OCI-LY3 (cell line): ENCODE measurements at regions not wholly inside any gene's neighbourhood (a gene's known extent, or its start where the extent isn't known, plus 50 kb on each side); places are given as distances from the start of the nearest gene placed in this dataset.

Experiments used
- H2AFZ ChIP-seq: fragments of 200-600, 300-600 bp; shearing (Covaris generic); 2 replicates; pipeline ENCODE4 v1.6.0; 2014; ENCODE audit warnings: antibody characterized with exemption, low read depth, low read length
- H3K27ac ChIP-seq: fragments of 200-600, 300-600 bp; sonication (generic); 2 replicates; pipeline ENCODE4 v1.5.1; 2014; ENCODE audit warnings: mild to moderate bottlenecking, low read length, moderate library complexity, mixed read lengths
- H3K27me3 ChIP-seq: fragments of 200-600, 300-600 bp; sonication (generic); 2 replicates; pipeline ENCODE4 v1.6.1; 2014; ENCODE audit warnings: low read depth, low read length, mixed read lengths
- H3K36me3 ChIP-seq: fragments of 200-600, 300-600 bp; sonication (generic); replicated peaks from 2 replicates; pipeline ENCODE3; 2014; ENCODE audit warnings: low read depth, low read length, mixed read lengths
- H3K4me1 ChIP-seq: fragments of 300-600, 200-600 bp; sonication (generic); 2 replicates; pipeline ENCODE4 v1.6.1; 2014; ENCODE audit warnings: low read length, mixed read lengths
- H3K4me2 ChIP-seq: fragments of 200-600, 300-600 bp; sonication (generic); 2 replicates; pipeline ENCODE4 v1.6.1; 2014; ENCODE audit warnings: low read length, mixed read lengths
- H3K4me3 ChIP-seq: fragments of 300-600, 200-600 bp; sonication (generic); 2 replicates; pipeline ENCODE4 v1.5.1; 2014; ENCODE audit warnings: antibody characterized with exemption, mild to moderate bottlenecking, low read length, moderate library complexity
- H3K79me2 ChIP-seq: fragments of 300-600, 200-600 bp; shearing (Covaris generic); 2 replicates; pipeline ENCODE4 v1.6.1; 2014; ENCODE audit warnings: mild to moderate bottlenecking, low read length, mixed read lengths
- H3K9ac ChIP-seq: fragments of 300-600, 200-600 bp; shearing (Covaris generic); 2 replicates; pipeline ENCODE4 v1.6.0; 2014; ENCODE audit warnings: mild to moderate bottlenecking, low read length, moderate library complexity
- H3K9me3 ChIP-seq: fragments of 200-600, 300-600 bp; shearing (Covaris generic); 2 replicates; pipeline ENCODE4 v1.6.1; 2014; ENCODE audit warnings: low read length, mixed read lengths; ENCODE audit not compliant: insufficient read depth
- H4K20me1 ChIP-seq: fragments of 200-600, 300-600 bp; sonication (generic); 2 replicates; pipeline ENCODE4 v1.6.1; 2016; ENCODE audit warnings: low read length, mixed read lengths; ENCODE audit not compliant: insufficient read depth
- EZH2phosphoT487 ChIP-seq: fragments of 200-600 bp; shearing (Covaris generic); IDR thresholded peaks from 2 replicates; pipeline ENCODE4 v1.6.1; 2018; ENCODE audit warnings: antibody characterized with exemption, mixed run types, low read depth
- TF ChIP-seq, protein P1 (sequence below): fragments of 200-600, 300-600 bp; sonication (generic); IDR thresholded peaks from 2 replicates; pipeline ENCODE4 v1.5.1; 2014; ENCODE audit warnings: antibody characterized with exemption, low read length, low read depth

DNA sequence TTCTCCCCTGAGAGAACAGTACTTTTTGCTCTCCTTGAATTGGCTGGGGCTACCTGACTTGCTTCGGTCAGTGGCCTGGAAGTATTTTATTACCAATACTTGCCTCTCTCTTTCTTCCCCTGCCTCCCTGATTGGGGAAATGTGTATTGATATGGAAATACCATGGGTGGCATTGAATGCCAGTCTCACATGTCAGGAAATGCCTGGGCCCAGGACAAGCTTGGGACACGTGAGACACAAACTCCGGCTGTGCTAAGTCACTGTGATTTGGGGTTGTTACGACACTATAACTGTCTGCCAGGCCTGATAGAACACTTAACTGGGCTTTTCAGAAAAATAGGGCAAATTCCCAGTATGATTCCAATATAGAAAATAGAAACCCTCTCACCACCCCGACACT lies 238.3 kb downstream of the GADD45G start:
- Histone ChIP-seq H2AFZ (no peak overlapping the region), H3K79me2 (no peaks in the 10 kb centered on the region), H3K4me2 (no peak overlapping the region), H3K9me3 (no peaks in the 10 kb centered on the region), H3K27me3 (no peaks in the 10 kb centered on the region), H3K9ac (no peak overlapping the region), H3K4me3 (no peak overlapping the region), H3K27ac (no peak overlapping the region), H3K4me1 (peaks cover 16% of the 10 kb centered on the region), H4K20me1 (no peaks in the 10 kb centered on the region), H3K36me3 (no peaks in the 10 kb centered on the region)
- TF ChIP-seq, protein P1, sequence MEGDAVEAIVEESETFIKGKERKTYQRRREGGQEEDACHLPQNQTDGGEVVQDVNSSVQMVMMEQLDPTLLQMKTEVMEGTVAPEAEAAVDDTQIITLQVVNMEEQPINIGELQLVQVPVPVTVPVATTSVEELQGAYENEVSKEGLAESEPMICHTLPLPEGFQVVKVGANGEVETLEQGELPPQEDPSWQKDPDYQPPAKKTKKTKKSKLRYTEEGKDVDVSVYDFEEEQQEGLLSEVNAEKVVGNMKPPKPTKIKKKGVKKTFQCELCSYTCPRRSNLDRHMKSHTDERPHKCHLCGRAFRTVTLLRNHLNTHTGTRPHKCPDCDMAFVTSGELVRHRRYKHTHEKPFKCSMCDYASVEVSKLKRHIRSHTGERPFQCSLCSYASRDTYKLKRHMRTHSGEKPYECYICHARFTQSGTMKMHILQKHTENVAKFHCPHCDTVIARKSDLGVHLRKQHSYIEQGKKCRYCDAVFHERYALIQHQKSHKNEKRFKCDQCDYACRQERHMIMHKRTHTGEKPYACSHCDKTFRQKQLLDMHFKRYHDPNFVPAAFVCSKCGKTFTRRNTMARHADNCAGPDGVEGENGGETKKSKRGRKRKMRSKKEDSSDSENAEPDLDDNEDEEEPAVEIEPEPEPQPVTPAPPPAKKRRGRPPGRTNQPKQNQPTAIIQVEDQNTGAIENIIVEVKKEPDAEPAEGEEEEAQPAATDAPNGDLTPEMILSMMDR = no peak
- no peak for TF ChIP-seq EZH2phosphoT487

DNA sequence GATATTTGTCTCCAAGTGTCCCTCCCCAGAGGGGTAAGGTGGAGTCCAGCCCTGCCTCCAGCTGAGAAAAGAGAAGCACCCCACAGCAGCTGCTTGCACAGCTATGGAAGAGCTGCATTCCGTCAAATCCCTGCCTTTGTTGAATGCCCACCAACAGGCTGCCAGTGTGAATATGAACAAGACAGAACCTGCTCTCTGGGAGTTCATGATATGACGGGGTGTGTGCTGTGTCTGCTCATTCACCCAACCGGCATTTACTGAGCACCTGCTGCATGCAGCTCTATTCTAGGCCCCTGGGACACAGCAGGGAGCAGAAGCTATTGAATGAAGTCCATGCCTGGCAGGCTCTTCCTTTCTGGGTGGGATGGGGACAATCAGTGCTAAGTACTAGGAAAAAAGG lies 238.8 kb downstream of the GADD45G start:
- Histone ChIP-seq H2AFZ (no peak overlapping the region), H3K4me2 (no peak overlapping the region), H3K4me1 (peaks cover 11% of the 10 kb centered on the region), H3K9ac (no peak overlapping the region), H3K4me3 (no peak overlapping the region), H3K79me2 (no peaks in the 10 kb centered on the region), H3K9me3 (no peaks in the 10 kb centered on the region), H3K27me3 (no peaks in the 10 kb centered on the region), H3K27ac (no peak overlapping the region), H4K20me1 (no peaks in the 10 kb centered on the region), H3K36me3 (no peaks in the 10 kb centered on the region)
- no peak for TF ChIP-seq EZH2phosphoT487
- TF ChIP-seq, protein P1 = no peak

DNA sequence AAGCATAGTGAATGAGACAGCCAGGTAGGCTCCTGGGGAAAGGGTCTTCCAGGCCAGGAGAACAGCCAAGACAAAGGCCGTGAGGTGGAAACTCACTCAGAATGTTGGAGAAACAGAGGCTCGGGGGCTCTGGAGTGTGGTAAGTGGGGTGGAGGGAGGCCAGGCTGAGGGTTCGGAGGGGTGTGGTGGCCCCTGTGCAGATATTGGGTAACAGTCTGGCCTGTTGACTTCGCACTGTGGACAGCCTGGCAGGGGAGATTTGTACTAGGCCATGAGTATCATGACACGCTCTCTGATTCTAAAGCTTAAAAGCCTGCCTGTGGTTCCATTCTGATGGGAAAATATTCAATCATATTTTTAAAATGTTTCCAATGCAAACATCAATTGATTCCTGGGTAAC lies 239.3 kb downstream of the GADD45G start:
- Histone ChIP-seq H3K4me2 (no peak overlapping the region), H3K27ac (no peak overlapping the region), H2AFZ (no peak overlapping the region), H3K79me2 (no peaks in the 10 kb centered on the region), H3K36me3 (no peaks in the 10 kb centered on the region), H3K4me3 (no peak overlapping the region), H3K27me3 (no peaks in the 10 kb centered on the region), H3K9me3 (no peaks in the 10 kb centered on the region), H3K9ac (no peak overlapping the region), H3K4me1 (peaks cover 6% of the 10 kb centered on the region), H4K20me1 (no peaks in the 10 kb centered on the region)
- TF ChIP-seq, protein P1 = no peak
- TF ChIP-seq EZH2phosphoT487 = no peak

DNA sequence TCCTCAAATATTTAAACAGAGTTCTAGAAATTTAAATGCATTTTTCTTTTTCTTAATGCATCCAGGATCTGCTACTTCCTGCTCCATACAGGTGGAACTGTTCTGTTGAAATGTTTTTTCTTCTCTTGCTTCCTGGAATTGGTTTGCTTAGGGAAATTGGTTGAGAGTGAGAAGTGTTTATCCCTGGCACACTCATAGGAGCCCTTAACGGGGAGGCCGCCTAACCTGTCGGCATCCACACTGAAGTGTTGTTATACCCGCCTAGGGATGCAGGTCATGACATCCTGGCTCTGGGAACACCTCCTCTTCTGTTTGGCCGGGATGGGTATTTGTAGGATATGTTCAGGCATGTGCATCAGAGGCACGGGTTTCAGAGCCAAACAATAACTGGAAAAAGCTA lies 239.7 kb downstream of the GADD45G start:
- Histone ChIP-seq H3K36me3 (no peaks in the 10 kb centered on the region), H3K4me3 (no peak overlapping the region), H3K27ac (no peak overlapping the region), H3K9ac (no peak overlapping the region), H3K4me2 (no peak overlapping the region), H3K79me2 (no peaks in the 10 kb centered on the region), H2AFZ (no peak overlapping the region), H3K9me3 (no peaks in the 10 kb centered on the region), H4K20me1 (no peaks in the 10 kb centered on the region), H3K27me3 (no peaks in the 10 kb centered on the region), H3K4me1 (peaks cover 1% of the 10 kb centered on the region; the same call in 1 of the 2 replicates)
- TF ChIP-seq, protein P1 = no peak
- TF ChIP-seq EZH2phosphoT487 = no peak
